GM23338 (cell line): ENCODE measurements at regions not wholly inside any gene's neighbourhood (a gene's known extent, or its start where the extent isn't known, plus 50 kb on each side); places are given as distances from the start of the nearest gene placed in this dataset.

Experiments
- ATAC-seq: fragments of 200-7000 bp; cut with Tn5 transposase; 3 replicates; pipeline ENCODE4 v1.9.1; 2020
- DNase-seq: peaks from one replicate; pipeline ENCODE4 v3.0.0-alpha.2; 2015; ENCODE audit warnings: low spot score
- H2AFZ ChIP-seq: fragments of 200-600 bp; sonication (generic); 2 replicates; pipeline ENCODE4 v1.8.0; 2016; ENCODE audit warnings: antibody characterized with exemption, mild to moderate bottlenecking, moderate library complexity
- H3F3A ChIP-seq: fragments of 200-600 bp; sonication (generic); replicated peaks from 2 replicates; pipeline ENCODE4 v1.8.0; 2017; ENCODE audit warnings: antibody characterized with exemption, mixed run types, low read depth
- H3K27ac ChIP-seq: fragments of 200-600 bp; sonication (generic); 2 replicates; pipeline ENCODE4 v1.6.1; 2016; ENCODE audit warnings: low read depth
- H3K27me3 ChIP-seq: fragments of 200-600 bp; sonication (generic); 2 replicates; pipeline ENCODE4 v1.8.0; 2016; ENCODE audit warnings: mild to moderate bottlenecking, mixed run types, moderate library complexity; ENCODE audit not compliant: insufficient read depth
- H3K36me3 ChIP-seq: fragments of 200-600 bp; sonication (generic); 2 replicates; pipeline ENCODE4 v1.8.0; 2016; ENCODE audit warnings: mild to moderate bottlenecking; ENCODE audit not compliant: insufficient read depth
- H3K4me1 ChIP-seq: fragments of 200-600 bp; sonication (generic); 2 replicates; pipeline ENCODE4 v1.8.0; 2016; ENCODE audit warnings: mild to moderate bottlenecking, moderate library complexity; ENCODE audit not compliant: insufficient read depth
- H3K4me2 ChIP-seq: fragments of 200-600 bp; sonication (generic); 2 replicates; pipeline ENCODE4 v1.7.1; 2017; ENCODE audit warnings: mixed run types
- H3K4me3 ChIP-seq: fragments of 200-600 bp; sonication (generic); 2 replicates; pipeline ENCODE4 v1.6.1; 2016; ENCODE audit warnings: mixed run types
- H3K79me2 ChIP-seq: fragments of 200-600 bp; sonication (generic); replicated peaks from 2 replicates; pipeline ENCODE4 v1.8.0; 2017; ENCODE audit warnings: mild to moderate bottlenecking; ENCODE audit not compliant: insufficient read depth
- H3K9me2 ChIP-seq: fragments of 200-600 bp; sonication (generic); 2 replicates; pipeline ENCODE4 v1.8.0; 2017; ENCODE audit not compliant: insufficient read depth
- H4K20me1 ChIP-seq: fragments of 200-600 bp; sonication (generic); replicated peaks from 2 replicates; pipeline ENCODE4 v1.8.0; 2017; ENCODE audit warnings: mild to moderate bottlenecking; ENCODE audit not compliant: insufficient read depth
- H3K27ac Mint-ChIP-seq: 2 replicates; pipeline ENCODE4 v1.8.0; 2020; ENCODE audit warnings: inconsistent platforms, mild to moderate bottlenecking, moderate library complexity, mixed read lengths
- H3K27me3 Mint-ChIP-seq: 3 replicates; pipeline ENCODE4 v1.8.0; 2022; ENCODE audit warnings: low read depth, mild to moderate bottlenecking, moderate library complexity, mixed read lengths, inconsistent platforms; ENCODE audit not compliant: insufficient read depth, poor library complexity
- H3K36me3 Mint-ChIP-seq: 3 replicates; pipeline ENCODE4 v1.8.0; 2021; ENCODE audit warnings: low read depth, mild to moderate bottlenecking, inconsistent platforms, moderate library complexity, mixed read lengths
- H3K4me1 Mint-ChIP-seq: 3 replicates; pipeline ENCODE4 v1.8.0; 2020; ENCODE audit warnings: mild to moderate bottlenecking, inconsistent platforms, mixed read lengths
- H3K4me3 Mint-ChIP-seq: 3 replicates; pipeline ENCODE4 v1.8.0; 2021; ENCODE audit warnings: moderate library complexity, mild to moderate bottlenecking, inconsistent platforms, mixed read lengths
- H3K9me3 Mint-ChIP-seq: 3 replicates; pipeline ENCODE4 v1.8.0; 2020; ENCODE audit warnings: moderate library complexity, mild to moderate bottlenecking, inconsistent platforms, mixed read lengths
- CREB1 ChIP-seq: fragments of 250-450 bp; sonication (Bioruptor Pico); IDR thresholded peaks from 2 replicates; pipeline ENCODE4 v1.5.0; 2020; ENCODE audit warnings: low read depth, mild to moderate bottlenecking, moderate library complexity
- ETS1 ChIP-seq: IDR thresholded peaks from 2 replicates; pipeline ENCODE4 v1.6.1; 2016; ENCODE audit warnings: antibody characterized with exemption
- EZH2 ChIP-seq: fragments of 200-600 bp; sonication (generic); IDR thresholded peaks from one replicate; pipeline ENCODE4 v1.8.0; 2017; ENCODE audit warnings: antibody characterized with exemption, mild to moderate bottlenecking, low read depth; ENCODE audit not compliant: unreplicated experiment
- EZH2phosphoT487 ChIP-seq: fragments of 200-600 bp; sonication (generic); IDR thresholded peaks from one replicate; pipeline ENCODE4 v1.8.1; 2018; ENCODE audit warnings: antibody characterized with exemption; ENCODE audit not compliant: unreplicated experiment
- JUNB ChIP-seq: IDR thresholded peaks from one replicate; pipeline ENCODE4 v1.6.1; 2016; ENCODE audit warnings: antibody characterized with exemption; ENCODE audit not compliant: unreplicated experiment
- NANOG ChIP-seq: IDR thresholded peaks from 2 replicates; pipeline ENCODE4 v1.6.1; 2016; ENCODE audit warnings: antibody characterized with exemption, borderline replicate concordance
- POLR2AphosphoS5 ChIP-seq: IDR thresholded peaks from 2 replicates; pipeline ENCODE4 v1.6.1; 2016; ENCODE audit warnings: antibody characterized with exemption, low read depth
- REST ChIP-seq: IDR thresholded peaks from one replicate; pipeline ENCODE4 v1.6.1; 2018; ENCODE audit warnings: antibody characterized with exemption; ENCODE audit not compliant: unreplicated experiment
- STAT1 ChIP-seq: IDR thresholded peaks from one replicate; pipeline ENCODE4 v1.6.1; 2016; ENCODE audit warnings: antibody characterized with exemption; ENCODE audit not compliant: unreplicated experiment
- ZNF114 ChIP-seq: fragments of 250-450 bp; sonication (Bioruptor Pico); IDR thresholded peaks from 2 replicates; pipeline ENCODE4 v1.5.0; 2020; ENCODE audit warnings: mild to moderate bottlenecking, moderate library complexity

- no peak for TF ChIP-seq CREB1
Observed at GRCh38 chr15:53851110-53851848, 91.8 kb upstream of the WDR72 start (continued).

- no peaks in the 10 kb centered on the region for H3K27me3 ChIP-seq
- H3K4me1 Mint-ChIP-seq = no peaks in the 10 kb centered on the region
- TF ChIP-seq NANOG = no peak
- no peak for TF ChIP-seq ZNF114 (CRISPR knock-in tag)
- no peak for TF ChIP-seq EZH2phosphoT487
- no peak for TF ChIP-seq STAT1
- no peak overlapping the region for H3K4me3 Mint-ChIP-seq
- no peak overlapping the region for H3K4me3 ChIP-seq
- H3K9me3 Mint-ChIP-seq = peaks cover 19% of the 10 kb centered on the region
- H3F3A ChIP-seq = no peaks in the 10 kb centered on the region
- H3K4me2 ChIP-seq = no peak overlapping the region
- ATAC-seq = no peak
- no peaks in the 10 kb centered on the region for H4K20me1 ChIP-seq
- H3K9me2 ChIP-seq = no peaks in the 10 kb centered on the region
- H3K4me1 ChIP-seq = no peaks in the 10 kb centered on the region
- H3K27me3 Mint-ChIP-seq = peaks cover 3% of the 10 kb centered on the region
- no peak for DNase-seq
- no peak overlapping the region for H2AFZ ChIP-seq
- H3K36me3 ChIP-seq = no peaks in the 10 kb centered on the region
- no peak overlapping the region for H3K27ac ChIP-seq
- H3K79me2 ChIP-seq = no peaks in the 10 kb centered on the region
- H3K36me3 Mint-ChIP-seq = no peaks in the 10 kb centered on the region
- H3K27ac Mint-ChIP-seq = no peak overlapping the region
Observed at GRCh38 chr15:53847745-53848144, 88.3 kb upstream of the WDR72 start.

GRCh38 chr15:53844634-53845033 lies 85.2 kb upstream of the WDR72 start:
- Mint-ChIP-seq H3K9me3 (peaks cover 6% of the 10 kb centered on the region; the same call in 2 of the 3 replicates), H3K36me3 (no peaks in the 10 kb centered on the region), H3K4me3 (no peak overlapping the region), H3K4me1 (no peaks in the 10 kb centered on the region), H3K27me3 (no peaks in the 10 kb centered on the region), H3K27ac (no peak overlapping the region)
- Histone ChIP-seq H3K4me3 (no peak overlapping the region), H3K27ac (no peak overlapping the region), H3K9me2 (no peaks in the 10 kb centered on the region), H3F3A (no peaks in the 10 kb centered on the region), H3K4me2 (no peak overlapping the region), H2AFZ (no peak overlapping the region), H3K27me3 (no peaks in the 10 kb centered on the region), H4K20me1 (no peaks in the 10 kb centered on the region), H3K4me1 (no peaks in the 10 kb centered on the region), H3K79me2 (no peaks in the 10 kb centered on the region), H3K36me3 (no peaks in the 10 kb centered on the region)
- ATAC-seq = no peak
- DNase-seq = no peak
- TF ChIP-seq JUNB (no peak), EZH2 (no peak), ETS1 (no peak), CREB1 (no peak), POLR2AphosphoS5 (no peak), ZNF114 (CRISPR knock-in tag) (no peak), REST (no peak), STAT1 (no peak)
